Loucy (cell line): ENCODE measurements at regions not wholly inside any gene's neighbourhood (a gene's known extent, or its start where the extent isn't known, plus 50 kb on each side); places are given as distances from the start of the nearest gene placed in this dataset.

Experiments used
- CTCF ChIP-seq: fragments of 200-600 bp; sonication (generic); conservative IDR thresholded peaks from 2 replicates; pipeline ENCODE4 v1.5.1; 2014; ENCODE audit warnings: mild to moderate bottlenecking, antibody characterized with exemption, low read length
- EZH2phosphoT487 ChIP-seq: fragments of 200-600 bp; IDR thresholded peaks from 2 replicates; pipeline ENCODE4 v1.6.1; 2018; ENCODE audit warnings: antibody characterized with exemption, mild to moderate bottlenecking, moderate library complexity, borderline replicate concordance

- TF ChIP-seq CTCF = no peak
- TF ChIP-seq EZH2phosphoT487 = no peak
Observed at GRCh38 chr6:110527516-110527915, 51.1 kb upstream of the SLC22A16 start.
